ENCODE measurements at regions not wholly inside any gene's neighbourhood (a gene's known extent, or its start where the extent isn't known, plus 50 kb on each side); places are given as distances from the start of the nearest gene placed in this dataset.

DNA sequence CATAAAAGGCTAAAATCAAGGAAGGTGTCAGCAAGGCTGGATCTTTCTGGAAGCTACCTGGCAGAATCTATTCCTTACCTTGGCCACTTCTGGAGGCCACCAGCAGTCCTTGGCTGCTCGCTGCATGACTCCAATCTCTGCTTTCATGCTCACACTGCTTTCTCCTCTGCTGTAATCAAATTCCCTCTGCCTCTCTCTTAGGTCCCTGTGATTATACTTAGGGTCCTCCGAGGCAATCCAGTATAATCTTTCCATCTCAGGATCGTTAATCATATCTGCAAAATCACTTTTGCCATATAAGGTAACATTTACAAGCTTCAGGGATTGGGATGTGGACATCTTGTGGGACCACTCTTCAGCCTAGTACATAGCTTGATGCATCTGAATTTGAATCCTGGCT, 110.7 kb upstream of the IVNS1ABP start:
- DNase-seq = no peak

DNA sequence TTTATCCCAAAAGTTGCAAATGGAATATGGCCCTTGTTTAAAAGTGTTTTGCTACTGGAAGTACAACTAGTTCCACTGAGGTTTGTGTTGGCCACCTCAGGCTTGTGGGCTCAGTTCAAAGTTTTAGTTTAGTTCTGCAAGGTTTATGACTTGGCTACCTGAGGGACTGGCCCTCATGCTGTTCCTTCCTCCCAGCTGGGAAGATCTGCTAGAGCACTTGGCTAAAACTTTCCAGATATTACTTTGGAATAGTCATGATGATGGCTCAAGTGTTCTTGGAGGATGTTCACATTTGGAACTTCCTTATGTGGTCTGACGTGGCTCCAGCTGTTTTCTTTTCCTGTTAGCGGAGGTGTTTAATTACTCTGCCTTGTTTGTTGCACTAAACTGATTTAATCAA, 110.2 kb upstream of the IVNS1ABP start:
- no peak for DNase-seq

DNA sequence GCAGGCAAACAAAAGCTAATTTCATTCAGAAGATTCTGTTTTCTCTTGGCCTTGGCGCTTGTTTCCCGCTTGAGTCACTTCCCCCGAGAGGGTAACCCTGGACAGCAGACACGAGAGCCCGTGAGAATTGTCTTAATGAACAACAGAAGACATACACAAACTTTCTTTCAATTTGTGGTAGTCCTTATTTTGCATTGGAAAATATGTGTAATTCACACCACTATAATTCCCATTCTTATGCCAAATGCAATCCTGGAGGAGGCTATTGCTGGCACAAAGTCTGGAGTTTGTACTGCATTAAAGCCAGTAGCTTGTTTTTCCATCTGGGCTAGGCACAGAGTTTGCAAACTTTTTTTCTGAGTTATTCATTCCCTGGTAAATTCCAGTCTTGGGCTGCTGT, 109.8 kb upstream of the IVNS1ABP start:
- no peak for DNase-seq

DNA sequence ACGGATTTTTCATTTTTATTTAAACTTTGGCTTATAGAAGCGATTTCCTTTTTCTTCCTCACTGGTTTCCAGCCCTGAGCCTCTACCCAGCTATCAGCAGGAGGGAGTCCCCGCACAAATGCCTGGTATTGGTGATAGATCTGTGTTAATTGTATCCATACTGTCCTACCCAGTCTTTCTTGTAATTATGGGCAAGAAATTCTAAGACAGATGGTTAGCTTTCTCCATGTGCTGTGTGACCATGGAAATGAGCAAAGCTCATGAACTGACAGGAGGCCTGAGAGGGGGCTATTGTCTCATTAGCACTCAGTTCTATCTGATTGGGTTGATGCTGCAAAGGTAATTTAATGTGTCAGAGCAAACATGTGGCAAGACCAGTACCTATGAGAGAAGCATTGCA, 108.1 kb upstream of the IVNS1ABP start:
- no peak for DNase-seq

DNA sequence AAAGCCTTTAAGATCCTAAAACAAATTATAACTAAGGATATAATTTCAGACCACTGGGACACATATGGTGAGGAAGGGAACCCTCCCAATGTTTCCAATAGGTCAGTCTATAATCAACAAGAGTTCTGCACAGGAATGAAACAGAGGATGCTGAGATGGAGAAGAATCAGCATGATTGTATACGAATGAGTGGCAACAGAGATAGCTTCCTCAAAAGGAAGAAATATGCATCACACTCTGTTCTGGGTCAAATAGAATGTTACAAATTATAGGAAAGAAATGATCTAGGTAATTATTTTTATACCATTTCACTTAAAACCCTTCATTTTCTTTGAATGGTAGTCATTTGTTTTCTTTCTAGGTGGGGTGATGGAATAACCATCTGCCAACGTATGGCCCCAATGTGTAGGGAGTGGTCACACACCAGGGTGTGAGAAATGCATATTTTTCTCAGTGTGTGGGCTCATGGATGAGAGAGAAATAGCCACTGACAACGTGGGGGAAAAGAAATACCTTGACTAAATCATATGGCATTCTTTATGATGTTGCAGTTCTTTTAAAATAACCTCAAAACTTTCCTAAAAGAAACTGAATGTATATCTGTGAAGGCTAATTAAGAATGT, 104.6 kb upstream of the IVNS1ABP start:
- DNase-seq = no peak

DNA sequence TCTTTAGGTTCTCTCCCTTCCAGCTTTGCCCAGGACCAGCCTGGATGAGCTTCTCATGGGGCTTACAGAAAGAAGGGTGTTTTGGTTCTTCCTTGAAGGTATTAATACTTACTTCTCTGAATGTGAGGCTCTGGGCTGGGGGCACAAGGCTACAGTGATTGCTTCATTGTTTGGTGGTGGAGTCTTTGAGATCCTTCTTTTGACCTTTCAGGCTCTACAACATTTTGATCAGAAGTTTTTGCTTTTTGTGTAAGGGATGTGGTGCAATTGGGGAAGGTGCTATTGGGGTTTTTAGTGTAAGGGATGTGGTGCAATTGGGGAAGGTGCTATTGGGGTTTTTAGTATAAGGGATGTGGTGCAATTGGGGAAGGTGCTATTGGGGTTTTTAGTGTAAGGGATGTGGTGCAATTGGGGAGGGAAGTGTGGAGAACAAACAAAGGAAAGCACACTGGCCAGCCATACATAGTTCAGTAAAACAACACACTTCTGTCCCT, 103.6 kb upstream of the IVNS1ABP start:
- no peak for DNase-seq

DNA sequence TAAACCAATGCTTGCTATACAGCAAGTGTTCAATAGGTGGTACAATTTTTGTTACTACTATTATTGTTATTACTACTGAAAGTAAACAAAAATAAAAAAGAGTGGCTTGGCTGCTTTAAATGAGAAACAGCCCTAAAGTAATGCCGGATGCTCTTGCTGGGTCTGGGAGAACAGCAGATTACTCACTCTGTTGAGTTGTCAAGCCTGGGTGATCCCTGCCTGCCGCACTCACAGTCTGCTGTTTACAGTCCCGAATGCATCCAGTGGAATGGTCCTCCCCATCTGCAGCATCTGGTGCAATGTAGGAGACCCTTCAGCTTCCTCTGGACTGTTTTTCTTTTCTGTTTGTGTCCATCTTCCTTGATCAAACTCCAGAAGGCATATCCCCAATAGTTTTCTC, 102.7 kb upstream of the IVNS1ABP start:
- DNase-seq = no peak

DNA sequence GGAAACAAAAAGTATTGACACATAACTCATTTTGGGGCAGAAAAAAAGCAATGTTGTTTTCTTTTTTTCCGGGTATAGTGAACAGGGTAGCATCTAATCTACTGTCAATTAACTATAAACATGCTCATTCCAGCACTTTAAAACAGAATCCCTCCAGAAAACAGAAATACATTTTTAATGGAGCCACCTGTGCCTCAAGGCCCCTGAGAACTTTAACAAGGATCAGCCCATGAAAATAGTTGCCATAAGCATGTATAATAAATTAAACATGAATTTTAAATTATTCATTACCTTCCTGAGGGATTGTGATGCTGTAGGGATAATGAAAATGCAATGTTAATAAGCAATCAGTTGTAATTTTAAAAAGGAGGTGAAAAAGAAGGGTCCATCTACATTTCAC, 101.4 kb upstream of the IVNS1ABP start:
- DNase-seq = no peak

DNA sequence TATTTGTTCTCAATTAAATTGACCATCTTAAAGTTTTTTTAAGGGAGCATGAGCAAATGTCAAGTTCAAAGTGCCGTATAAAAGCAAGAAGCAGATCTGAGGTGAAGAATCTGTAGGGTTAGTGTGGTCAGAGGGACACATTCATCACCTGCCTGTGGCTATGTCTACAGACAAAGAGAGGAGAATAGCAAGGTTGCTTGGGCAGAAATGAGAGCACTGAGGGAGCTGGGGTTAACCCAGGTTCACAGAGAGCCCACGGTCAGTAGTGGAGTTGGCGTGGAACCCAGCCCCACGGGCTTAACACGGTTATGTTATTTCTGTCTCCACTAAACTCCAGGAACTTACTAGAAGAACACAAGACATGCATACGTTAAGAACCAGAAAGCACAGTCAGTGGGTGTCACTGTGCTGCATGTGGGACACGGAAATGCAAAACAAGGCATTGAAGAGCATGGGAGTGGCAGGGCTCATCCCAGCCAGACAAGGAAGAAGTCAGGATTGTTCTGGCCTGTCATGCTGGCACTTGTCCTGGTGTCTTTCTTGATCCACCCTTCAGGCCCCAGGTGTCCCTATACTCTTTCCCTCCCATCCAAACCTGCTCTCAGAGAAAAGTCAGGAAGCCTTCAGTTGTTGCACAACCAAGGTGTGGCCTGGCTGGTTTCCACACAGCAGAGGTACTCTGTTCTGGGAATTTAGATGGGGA, 95.5 kb upstream of the IVNS1ABP start:
- no peak for DNase-seq

DNA sequence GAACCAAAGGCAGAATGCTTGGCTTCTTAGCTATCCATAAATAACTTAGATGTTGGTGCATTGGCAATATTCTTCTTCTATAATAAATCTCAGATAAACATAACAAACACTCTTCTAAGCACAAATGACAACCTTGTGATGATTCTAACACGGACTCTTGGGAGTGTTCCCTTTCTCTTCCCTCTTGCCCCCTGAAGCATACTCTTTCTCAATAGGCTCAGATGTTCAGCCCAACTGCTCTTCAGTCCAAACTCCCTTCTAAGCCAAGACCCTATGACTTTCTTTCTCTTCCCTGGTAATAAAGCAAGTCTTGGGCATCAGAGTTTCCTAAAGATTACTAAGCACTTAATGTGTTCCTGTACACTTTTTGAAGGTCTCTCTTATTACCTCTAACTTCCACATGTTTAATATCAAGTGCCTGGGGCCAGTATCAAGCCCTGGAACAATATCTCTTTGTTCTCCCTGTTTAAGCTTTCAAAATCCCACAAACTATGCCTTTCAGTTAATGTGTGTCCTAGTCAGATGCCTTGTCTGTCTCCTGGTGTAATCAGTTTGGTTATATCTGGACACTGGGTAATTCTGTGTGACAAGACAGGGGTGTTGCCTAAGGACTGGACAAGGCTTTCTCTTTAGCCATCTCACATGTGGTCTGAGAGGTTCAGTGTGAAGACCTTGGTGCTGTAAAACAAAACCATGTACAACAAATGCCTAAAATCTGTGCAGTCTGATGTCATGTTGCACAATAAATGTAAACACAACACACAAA, 92.9 kb upstream of the IVNS1ABP start:
- no peak for DNase-seq

DNA sequence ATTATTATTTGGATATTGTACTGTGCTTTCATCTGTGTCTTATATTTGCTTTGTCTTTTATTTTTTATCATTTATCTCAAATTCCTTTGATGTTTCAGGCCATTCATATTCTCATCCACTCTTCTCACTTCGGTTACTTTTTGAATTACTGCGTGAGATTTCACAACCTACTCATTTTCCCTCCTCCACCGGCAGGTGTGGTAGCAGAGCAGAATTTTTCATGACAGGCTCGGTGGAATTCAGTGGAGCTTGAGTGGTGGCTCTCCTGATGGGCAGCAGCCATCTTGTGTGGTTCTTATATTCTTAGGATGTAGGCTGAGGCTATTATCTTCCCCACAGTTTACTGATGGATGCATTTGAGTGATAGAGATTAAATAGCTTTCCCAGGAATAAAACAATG, 92.3 kb upstream of the IVNS1ABP start:
- no peak for DNase-seq

DNA sequence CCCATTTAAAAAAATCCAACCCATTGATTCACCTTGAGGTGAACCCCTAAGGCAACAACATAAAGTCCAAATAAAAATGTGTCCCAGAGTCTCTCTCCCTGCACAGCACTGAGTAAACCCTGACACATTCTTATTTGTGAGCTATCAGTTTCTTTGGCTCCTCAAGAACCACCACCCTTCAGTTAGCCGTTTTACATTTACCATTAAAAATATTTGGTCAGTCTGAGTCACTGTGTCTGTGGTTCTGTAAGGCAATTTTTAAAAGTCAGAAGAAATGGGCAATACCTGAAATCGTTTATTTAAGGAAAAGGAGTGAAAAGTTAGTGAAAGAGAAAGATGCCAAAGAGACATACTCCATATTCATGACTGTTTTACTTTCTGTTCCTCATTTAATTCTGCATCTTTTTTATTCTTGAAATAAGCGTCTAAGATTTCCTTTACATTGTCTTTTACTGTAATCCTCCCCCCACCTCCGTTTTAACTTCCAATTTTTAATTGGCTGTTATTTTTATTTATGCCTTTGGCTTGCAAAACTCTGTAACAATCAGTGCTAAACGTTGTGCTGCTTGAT, 91.7 kb upstream of the IVNS1ABP start:
- DNase-seq = no peak

DNA sequence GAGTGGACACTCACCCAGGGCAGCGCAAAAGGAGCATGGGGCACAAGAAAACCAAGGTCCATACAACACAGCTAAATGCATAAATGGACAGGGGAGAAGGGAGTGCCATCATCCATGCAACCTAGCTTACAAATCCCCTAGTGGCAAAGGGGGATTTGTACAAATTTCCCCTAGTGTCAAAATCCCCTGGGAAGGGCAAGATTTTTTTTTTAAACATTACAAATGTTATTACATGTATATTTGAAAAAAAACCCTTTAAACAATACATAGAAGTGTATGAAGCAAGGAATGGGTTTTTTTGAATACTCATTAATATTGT, 89.6 kb upstream of the IVNS1ABP start:
- DNase-seq = no peak

DNA sequence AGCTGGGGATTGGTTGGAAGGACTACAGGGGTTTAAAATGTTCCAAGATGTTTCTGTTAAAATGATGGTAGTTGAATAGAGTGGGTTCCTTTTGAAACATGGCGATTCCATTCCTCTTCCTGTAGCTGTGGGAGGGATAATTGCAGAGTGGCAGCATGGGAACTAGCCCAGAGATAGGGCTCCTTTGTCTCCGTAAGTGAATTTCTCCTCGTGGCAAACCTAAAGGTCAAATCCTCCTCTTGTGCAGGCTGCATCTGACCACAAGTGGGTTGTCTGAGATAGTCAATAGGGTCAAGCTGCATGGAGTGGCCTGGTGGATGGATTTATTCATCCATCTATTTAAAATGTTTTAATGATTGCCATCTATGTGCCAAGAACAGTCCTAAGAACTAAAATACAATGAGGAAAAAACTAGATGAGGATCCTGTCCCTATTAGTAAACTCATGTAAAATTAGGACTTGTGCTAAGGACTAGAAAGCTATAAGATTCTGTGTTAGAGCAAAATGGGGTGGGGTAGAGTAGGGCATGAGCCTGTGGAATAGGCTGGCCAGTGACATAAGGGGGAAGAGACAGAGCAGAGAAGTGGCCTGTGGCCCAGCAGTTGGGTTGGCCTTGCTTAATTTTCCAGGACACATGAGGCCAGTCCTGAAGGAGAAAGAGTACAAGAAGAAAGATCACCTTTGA, 89.1 kb upstream of the IVNS1ABP start:
- DNase-seq = no peak

DNA sequence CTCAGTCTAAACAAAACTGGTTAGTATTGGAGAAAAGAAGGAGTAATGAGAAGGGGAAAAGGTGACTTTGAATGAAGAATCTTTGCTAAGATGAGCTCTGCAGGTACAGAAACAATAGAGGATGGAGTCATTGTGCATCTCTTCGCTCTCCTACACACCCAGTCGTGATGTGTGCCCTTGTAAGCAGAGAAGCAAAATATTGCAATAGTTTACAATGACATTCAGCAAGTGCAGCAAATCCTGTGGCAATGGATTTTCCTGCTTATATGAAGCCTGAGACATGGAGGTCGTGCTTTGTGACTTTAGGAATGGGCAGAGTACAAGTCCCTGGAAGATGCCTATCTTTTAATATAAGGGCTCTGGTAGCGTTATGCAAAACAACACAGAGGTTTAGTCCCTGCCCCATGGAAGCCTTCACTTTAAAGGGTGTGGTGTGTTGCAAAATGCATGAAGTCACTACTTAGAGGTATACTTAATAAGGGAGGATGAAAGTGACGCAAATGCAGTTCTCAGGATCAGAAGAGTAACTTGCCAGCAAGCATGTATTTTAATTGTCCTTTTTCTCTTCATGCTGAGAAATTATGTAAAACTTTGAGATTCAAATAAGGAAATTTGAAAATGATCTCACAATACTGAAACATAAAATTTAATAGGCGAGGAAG, 88.0 kb upstream of the IVNS1ABP start:
- no peak for DNase-seq

DNA sequence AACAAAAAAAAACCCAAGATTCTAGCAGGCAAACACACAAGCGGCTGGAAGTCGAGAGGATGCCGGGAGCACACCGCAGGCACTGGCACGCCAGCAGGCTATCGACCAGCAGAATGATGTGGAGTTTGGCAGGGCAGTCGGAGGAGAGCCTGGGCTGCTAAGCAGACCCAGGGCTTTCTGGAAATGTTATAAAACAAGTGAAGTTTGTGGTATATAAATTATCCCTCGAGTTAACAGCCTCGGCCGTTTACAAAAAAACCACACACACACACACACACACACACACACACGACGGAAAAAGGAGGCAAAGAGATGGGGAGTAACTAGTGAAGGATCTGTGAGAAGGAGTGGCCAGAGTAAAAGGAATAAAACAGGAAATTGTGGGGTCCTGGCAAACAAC, 87.2 kb upstream of the IVNS1ABP start:
- no peak for DNase-seq

DNA sequence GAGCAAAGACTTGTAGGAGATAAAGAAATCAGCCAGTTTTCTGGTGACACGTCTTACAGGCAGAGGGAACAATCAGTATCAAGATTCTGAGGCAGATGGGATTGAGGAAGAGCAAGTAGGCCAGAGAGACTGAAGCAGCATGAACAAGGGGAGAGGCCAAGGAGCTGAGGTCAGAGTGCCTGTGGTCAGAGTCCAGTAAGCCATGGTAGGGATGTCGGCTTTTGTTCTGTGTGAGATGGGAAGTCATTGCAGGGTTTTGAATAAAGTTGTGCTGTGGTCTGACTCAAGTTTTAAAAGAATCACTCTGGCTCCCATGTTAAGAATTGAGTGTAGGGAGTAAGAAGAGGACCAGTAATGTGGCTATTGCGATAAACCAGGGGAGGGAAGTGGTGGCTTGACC, 85.9 kb upstream of the IVNS1ABP start:
- no peak for DNase-seq

DNA sequence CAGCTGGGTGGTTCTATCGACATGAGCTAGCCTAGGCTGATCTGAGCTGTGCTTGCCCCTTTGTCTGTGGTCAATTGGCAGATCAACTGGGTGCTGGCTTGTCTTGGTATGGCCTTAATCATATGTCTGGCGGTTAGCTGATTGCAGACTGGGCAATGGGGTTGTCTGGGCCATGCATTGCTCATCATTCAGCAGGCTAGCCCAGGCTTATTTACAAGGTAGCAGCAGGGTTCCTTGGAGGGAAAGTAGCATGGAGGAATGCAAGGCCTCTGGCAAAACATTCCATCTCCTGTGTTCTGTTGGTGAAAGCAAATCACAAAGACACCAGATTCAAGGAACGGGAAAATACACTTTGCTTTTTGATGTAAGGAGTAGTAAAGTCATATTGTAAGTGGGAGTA, 84.0 kb upstream of the IVNS1ABP start:
- no peak for DNase-seq

DNA sequence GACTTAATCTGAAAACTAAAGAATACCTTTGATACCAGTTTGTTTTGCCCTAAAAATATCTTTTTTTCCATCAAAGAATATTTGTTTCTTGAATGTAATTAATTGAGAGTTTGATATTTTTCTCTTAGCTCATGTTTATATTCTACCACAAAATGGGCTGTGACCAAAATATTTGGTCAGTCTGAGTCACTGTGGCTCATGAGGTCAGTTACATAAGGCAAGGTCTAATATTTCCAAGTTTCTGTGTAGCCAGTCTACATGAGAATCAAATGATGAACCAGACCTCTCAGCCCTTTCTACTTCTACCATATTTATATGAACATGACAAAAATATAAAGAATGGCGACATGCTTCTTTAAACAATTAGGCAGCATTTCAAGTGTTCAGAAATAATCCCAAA, 83.0 kb upstream of the IVNS1ABP start:
- DNase-seq = no peak

DNA sequence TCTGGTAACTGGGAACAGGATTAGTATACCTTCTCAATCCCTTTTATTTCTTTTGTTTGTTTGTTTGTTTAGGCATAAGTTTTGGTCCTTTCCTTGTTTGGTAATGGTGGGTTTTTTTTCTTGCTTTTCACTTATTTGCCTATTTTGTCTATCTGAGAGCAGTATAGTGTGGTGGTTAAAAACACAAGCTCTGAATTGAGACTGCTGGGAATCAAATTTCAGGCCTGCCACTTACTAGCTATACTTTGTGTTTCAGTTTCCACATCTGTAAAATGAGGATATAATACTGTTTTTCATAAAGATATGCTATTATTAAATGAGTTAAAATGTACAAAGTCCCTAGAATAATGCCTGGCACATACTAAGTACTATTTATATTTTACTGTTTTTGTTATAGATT, 81.6 kb upstream of the IVNS1ABP start:
- DNase-seq = no peak

DNA sequence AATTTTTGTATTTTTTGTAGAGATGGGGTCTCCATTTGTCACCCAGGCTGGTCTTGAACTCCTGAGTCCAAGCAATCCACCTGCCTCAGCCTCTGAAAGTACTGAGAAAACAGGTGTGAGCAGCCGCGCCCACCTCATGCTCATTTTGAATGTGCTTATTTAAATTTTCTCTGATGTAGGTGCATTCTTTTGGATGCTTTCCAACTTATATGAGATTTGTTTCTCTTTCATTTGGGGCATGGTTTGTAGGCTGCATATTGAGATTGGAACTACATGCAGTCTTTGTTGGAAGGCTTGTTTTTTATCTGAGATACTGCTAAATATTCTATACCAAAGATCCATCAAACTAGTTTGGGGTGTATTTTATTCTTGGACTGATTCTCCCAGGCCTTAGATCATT, 81.0 kb upstream of the IVNS1ABP start:
- no peak for DNase-seq

DNA sequence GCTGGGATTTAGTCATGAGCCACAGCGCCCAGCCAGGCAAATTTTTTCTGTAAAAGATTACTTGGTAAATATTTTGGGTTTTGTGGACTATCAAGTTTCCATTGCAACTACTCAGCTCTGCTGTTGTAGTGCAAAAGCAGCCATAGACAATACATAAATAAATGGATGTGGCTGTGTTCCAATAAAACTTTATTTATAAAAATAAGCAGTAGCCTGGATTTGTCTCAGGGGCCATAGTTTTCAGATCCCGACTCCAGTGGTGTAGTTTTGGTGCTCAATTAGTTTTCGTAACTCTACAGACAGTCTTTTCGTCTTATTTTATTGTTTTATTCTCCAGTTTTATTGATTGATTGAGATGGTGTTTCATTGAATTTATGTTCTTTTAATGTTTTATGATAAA, 80.1 kb upstream of the IVNS1ABP start:
- no peak for DNase-seq

DNA sequence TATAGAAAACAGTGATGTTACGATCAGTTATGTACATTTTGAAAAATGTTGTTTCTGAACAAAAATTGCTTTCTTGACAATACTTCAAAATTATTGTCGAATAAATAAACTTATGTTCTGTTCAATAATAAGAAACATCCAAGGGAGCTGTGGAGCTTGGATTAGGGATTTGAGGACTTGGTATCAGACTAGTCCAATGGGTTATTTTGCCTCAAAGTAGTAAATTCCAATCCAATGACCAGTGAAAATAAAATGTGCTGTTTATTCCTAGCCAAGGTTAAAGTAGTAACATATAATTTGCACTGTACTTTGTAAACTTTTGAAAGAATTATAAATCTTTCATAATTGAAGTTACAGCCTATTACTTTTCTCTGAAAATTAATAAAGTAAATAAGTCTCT, 79.1 kb upstream of the IVNS1ABP start:
- DNase-seq = no peak

Data from DMS153 (cell line).